ENCODE measurements at regions not wholly inside any gene's neighbourhood (a gene's known extent, or its start where the extent isn't known, plus 50 kb on each side); places are given as distances from the start of the nearest gene placed in this dataset.
"Not testable (repeated sequence)": the region's sequence is repeated elsewhere in the genome, so short reads cannot be mapped to it uniquely, and the experiment has no call there.

GRCh38 chr15:47887241-47887800 lies 170.0 kb downstream of the SEMA6D start:
- no peak for DNase-seq

- peak; percentile 77 for DNase-seq
Measured at GRCh38 chr15:47888385-47889100, 171.2 kb downstream of the SEMA6D start.

DNA sequence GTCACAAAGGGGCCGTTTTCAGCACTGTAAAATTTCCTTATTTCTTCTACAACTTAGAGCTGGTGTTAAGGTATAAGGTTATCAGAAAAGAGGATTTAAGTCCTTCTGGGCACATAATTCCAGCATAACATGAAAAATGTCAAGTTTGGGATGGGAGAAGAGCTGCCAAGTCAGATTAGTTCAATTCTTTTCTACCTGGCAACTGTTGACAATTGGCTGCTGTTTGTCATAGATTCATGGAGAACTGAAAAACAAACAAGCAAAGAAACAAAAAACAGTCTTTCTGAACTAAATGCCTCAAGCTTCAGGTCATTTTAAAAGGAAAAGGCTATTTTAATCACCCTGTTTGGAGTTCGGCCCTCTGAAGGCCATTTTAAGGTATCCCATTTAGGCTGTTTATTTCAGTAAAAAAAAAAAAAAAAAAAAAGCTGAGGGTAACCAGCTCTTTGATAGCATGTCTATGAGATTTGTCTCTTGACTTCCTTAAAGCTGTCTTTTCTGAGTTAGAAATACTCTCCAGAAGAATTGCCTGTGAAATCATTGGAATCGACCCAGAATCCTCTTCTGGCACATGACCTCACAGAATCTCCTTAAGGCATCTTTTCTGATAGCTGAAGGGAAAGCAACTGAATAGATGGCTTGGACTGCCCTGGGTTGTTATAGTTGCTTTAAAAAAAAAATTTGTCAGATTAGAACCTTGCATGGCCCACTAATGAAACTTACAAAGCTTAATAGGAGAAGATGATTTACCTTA lies 173.3 kb downstream of the SEMA6D start:
- no peak for DNase-seq

DNA sequence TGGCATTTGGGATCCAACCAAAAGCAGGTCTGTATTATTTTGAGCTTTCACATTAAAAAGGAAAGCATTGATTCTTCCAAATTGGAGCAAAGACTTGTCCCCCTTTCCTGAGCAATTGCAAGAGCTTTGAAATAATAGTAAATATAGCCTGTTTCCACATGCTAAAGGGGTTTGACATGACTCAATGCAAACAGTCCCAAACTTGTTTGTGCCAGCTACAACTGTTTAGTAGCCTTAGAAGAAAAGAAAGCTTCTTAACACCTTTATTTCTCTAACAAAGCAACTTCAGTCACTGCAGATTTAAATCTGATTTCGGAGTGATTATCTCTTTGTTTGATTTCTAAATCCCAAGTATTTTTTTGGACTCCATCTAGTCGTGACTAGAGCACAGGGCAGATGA lies 180.2 kb downstream of the SEMA6D start:
- no peak for DNase-seq

GRCh38 chr15:47900751-47901150 lies 183.4 kb downstream of the SEMA6D start:
- no peak for DNase-seq

GRCh38 chr15:47903368-47903767 lies 186.1 kb downstream of the SEMA6D start:
- no peak for DNase-seq

DNA sequence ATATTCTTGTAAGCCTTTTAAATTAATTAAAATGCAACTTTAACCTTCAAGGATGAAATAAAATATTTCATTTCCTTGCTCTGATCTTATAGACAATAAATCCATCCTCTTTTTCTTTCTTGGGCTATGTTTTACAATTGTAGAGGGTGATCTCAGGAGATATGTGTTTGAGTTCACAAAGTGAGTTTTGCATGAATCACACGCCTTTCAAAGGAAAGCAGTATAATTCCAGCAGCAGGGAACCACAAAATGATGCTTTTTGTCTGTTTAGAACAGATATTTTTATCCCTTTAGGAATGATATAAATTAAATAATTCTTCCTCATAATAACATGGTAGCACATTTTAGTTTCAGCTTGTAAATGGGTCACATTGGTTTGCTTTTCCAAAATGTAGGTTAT lies 191.2 kb downstream of the SEMA6D start:
- DNase-seq: peak; percentile 47

DNA sequence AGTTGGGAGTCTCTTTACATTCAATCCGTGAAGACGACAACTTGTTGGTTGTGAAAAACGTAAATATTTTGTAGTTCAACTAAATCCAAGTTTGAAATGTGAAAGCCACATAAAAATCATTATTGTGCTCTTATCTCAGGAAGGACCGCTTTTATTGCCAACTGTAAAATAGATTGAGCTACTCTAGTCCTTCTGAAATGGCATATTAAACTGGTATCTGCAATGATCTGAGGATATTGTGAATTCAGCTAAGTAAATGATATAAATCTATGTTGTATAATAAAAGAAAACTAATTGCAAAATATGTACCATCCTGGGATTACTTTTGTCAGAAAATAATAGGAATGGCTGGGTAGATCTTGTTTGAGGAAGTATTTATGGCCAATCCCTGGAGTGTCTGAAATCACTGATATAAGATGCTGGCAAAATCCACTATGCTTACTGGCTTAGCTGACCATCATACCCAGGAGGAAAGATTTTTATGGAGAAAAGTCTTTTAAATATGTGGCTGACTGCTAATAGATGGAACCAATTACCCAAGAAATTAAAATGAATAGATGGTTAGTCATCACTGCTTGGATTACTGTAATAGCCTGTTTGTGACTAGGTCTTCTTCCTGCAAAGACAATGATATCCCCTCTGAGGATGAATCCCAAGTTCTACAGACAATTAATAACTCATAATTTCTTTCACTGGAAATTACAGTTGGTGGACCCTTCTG lies 191.8 kb downstream of the SEMA6D start:
- peak; percentile 69 for DNase-seq

DNA sequence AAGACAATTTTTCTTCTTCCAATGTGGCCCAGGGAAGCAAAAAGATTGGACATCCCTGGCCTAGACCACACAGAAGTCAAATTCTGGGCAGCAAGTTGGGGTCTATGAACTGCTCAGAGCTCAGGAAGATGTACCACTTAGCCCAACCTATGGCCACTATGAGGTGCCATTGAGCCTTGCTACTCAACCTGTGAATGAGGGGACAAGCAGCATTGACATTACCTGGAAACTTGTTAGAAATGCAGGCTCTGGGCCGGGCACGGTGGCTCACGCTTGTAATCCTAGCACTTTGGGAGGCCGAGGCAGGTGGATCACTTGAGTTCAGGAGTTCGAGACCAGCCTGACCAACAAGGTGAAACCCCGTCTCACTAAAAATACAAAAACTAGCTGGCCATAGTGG lies 195.6 kb downstream of the SEMA6D start:
- DNase-seq: not testable (repeated sequence)

GRCh38 chr15:47917881-47918280 lies 200.6 kb downstream of the SEMA6D start:
- DNase-seq: no peak

GRCh38 chr15:47918877-47919276 lies 201.6 kb downstream of the SEMA6D start:
- no peak for DNase-seq

- no peak for DNase-seq
Measured at GRCh38 chr15:47924381-47924780, 196.4 kb upstream of the SLC24A5 start.

DNA sequence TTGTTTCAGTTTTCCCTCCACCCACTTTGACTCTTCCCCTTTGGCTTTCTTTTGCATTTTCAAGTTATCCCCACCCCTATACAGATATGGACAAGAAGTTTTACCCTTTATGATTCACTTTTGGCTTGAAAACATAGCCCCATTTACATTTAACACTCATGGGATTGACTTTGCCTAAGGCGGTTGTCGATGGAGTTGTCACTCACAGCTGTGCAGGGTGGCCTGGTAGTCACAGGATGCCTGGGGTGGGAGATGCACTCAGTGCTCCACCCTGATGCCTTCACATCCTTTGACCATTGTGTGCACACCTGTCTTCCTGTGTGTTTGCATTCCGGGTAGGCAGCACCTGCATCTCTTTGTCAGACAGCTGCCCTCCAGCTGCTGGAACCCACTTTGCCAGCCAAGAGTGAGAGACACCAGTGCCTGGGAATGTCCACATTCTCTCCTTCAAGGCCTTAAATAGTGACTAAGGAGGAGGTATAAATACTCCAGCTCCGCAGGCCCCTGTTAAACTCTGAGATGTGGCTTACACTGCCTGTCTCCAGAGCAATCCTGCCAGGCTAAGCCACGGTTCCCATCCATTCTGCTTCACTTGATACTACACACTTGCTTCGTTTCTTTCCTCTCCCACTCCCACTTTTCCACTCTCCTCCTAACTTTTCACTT lies 191.5 kb upstream of the SLC24A5 start:
- no peak for DNase-seq

DNA sequence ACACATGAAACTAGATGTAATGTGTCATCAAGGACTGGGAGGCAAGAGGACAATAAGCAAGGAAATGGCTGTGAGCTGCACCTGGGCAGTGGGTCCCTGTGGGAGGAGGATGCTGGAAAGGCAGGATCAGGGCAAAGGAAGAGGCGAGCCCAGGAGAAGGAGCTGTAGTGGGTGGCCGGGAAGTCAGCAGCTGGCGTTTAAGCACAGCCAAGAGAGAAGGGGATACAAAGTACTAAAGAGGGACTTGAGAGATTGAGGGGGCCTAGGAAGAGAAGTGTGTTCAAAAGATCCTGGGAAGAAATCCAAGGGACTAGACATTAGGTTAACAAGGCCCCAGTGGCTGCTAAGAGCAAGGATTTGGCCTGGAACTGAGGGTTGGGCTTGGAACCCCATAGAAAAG lies 188.5 kb upstream of the SLC24A5 start:
- DNase-seq: no peak

GRCh38 chr15:47932951-47933641 lies 187.7 kb upstream of the SLC24A5 start:
- DNase-seq: no peak

DNA sequence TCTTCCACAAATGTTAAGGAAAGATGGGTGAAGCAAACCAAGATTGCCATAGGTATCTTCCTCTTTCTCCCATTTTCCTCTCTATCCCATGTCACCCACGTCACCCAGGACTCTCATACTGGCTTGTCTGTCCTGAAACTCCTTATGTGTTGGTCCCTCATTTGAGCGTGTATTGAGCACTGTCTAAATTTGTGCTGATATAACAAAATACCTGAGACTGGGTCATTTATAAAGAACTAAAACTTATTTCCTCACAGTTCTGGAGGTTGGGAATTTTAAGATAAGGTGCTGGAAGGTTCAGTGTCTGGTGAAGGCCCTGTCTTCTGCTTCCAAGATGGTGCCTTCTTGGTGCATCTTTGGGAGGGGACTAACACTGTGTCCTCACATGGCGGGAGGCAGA lies 186.9 kb upstream of the SLC24A5 start:
- no peak for DNase-seq

- no peak for DNase-seq
Measured at GRCh38 chr15:47934342-47934741, 186.4 kb upstream of the SLC24A5 start.

DNA sequence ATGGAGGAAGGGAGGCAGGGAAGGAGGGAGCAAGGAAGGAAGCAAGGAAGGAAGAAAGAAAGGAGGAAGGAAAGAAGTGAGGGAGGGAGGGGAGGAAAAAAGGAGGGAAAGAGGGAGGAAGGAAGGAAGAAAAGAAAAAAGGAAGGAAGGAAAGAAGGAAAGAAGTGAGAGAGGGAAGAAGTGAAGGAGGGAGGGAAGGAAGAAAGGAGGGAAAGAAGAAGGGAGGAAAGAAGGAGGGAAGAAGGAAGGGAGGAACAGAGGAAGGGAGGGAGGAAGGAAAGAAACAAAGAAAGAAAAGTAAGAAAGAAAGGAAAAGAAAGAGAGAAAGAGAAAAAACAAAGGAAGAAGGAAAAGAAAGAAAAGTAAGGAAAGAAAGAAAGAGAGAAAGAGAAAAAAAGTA lies 183.0 kb upstream of the SLC24A5 start:
- no peak for DNase-seq

DNA sequence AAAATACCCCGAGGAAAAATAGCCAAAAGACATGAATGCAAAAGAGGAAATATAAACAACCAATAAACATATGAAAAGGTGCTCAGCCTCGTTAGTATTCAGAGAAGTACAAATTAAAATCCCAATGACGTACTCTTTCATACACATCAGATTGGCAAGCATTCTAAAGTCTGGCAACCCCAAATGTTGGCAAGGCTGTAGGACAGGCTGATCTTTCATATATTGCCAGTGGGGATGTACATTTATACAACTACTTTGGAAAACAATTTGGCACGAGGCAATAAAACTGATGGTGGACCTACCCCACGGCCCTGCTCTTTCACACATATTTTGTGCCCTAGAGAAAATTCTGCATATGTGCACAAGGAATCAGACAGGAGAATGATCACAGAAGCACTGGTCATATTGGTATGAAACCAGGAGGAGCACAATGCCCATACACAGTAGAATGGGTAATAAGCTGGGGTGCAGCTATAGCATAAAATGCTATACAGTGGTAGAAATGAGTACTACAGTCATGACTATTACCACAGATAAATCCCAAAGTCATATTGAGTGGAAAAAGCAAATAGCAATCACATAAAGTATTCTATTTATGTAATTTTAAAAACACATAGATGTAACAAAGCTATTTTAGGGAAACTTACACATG lies 176.0 kb upstream of the SLC24A5 start:
- DNase-seq: no peak

GRCh38 chr15:47945872-47946650 lies 174.7 kb upstream of the SLC24A5 start:
- DNase-seq: no peak

DNA sequence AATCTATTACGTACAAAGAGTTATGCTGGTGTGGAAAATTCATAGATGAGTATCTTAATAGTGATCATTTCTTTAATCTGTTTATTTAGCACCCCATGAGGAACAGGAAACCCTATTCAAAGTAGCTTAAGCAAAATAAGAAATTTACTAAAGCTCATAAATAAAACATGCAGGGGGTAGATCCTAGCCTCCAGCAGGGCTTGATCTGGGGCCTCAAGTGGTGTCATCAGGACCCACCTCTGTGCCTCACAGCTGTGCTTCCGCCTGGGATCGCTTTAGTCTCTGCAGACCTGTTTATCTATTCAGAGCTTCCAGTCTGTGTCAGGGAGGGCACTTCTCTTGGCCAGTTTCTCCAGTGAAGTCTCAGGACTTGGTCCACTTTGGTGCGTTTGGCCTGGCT lies 171.0 kb upstream of the SLC24A5 start:
- DNase-seq: no peak

Data from fibroblast of skin of right biceps (primary cell).